ENCODE measurements at regions not wholly inside any gene's neighbourhood (a gene's known extent, or its start where the extent isn't known, plus 50 kb on each side); places are given as distances from the start of the nearest gene placed in this dataset.

- WGBS = 89% methylated on average over 4 of the region's 4 CpGs
- Histone ChIP-seq H3K27me3 (no peaks in the 10 kb centered on the region), H3K36me3 (no peaks in the 10 kb centered on the region), H3K9me3 (no peaks in the 10 kb centered on the region), H3K4me3 (no peak overlapping the region), H3K4me1 (no peaks in the 10 kb centered on the region), H3K27ac (no peak overlapping the region)
- no peak for DNase-seq (ENCODE audit: low spot score in 2 of 2)
- TF ChIP-seq EP300 (IDR thresholded peaks at IDR 0.05) (no peak), CTCF (IDR thresholded peaks at IDR 0.05) (no peak), POLR2AphosphoS5 (IDR thresholded peaks at IDR 0.05) (no peak), POLR2A (IDR thresholded peaks at IDR 0.05) (no peak)
Measured at GRCh38 chr4:167415461-167415860, 181.2 kb upstream of the SPOCK3 start.

DNA sequence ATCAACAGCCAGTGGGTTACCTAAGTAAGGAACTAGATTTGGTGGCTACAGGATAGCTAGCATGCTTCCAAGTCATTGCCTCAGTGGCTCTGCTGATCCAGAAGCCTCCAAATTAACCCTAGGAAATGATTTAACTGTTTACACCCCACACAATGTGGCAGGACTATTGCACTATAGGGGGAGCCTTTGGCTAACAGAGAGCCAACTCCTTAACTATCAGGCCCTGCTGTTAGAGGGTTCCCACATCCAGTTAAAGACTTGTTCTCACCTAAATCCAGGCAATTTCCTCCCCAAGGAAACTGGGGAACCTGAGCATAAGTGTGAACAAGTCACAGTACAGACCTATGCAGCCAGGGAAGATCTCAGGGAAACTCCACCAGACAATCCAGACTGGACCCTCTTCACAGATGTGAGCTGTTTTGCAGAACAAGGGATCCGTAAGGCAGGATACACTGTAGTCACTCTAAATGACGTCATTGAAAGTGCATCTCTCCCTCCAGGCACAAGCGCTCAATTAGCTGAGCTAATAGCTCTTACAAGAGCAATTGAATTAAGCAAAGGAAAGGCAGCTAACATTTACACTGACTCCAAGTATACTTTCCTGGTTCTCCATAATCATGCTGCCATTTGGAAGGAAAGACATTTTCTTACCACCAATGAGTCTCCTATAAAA is 185.3 kb upstream of the SPOCK3 start:
- DNase-seq (ENCODE audit: low spot score in 2 of 2) = no peak
- Histone ChIP-seq H3K4me3 (no peak overlapping the region), H3K4me1 (no peaks in the 10 kb centered on the region), H3K36me3 (no peaks in the 10 kb centered on the region), H3K9me3 (peaks cover 4% of the 10 kb centered on the region), H3K27ac (no peak overlapping the region), H3K27me3 (no peaks in the 10 kb centered on the region)
- WGBS = 52% methylated on average over 3 of the region's 3 CpGs
- TF ChIP-seq EP300 (IDR thresholded peaks at IDR 0.05) (no peak), POLR2A (IDR thresholded peaks at IDR 0.05) (no peak), POLR2AphosphoS5 (IDR thresholded peaks at IDR 0.05) (no peak), CTCF (IDR thresholded peaks at IDR 0.05) (no peak)

- DNase-seq (ENCODE audit: low spot score in 2 of 2) = no peak
- no peak overlapping the region for H3K4me3 ChIP-seq
- H3K4me1 ChIP-seq = no peaks in the 10 kb centered on the region
- no peaks in the 10 kb centered on the region for H3K36me3 ChIP-seq
- peaks cover 4% of the 10 kb centered on the region for H3K9me3 ChIP-seq
- TF ChIP-seq EP300 (IDR thresholded peaks at IDR 0.05) (no peak), POLR2A (IDR thresholded peaks at IDR 0.05) (no peak), CTCF (IDR thresholded peaks at IDR 0.05) (no peak), POLR2AphosphoS5 (IDR thresholded peaks at IDR 0.05) (no peak)
- 17% methylated on average over 1 of the region's 1 CpG for WGBS
- no peaks in the 10 kb centered on the region for H3K27me3 ChIP-seq
- no peak overlapping the region for H3K27ac ChIP-seq
Measured at GRCh38 chr4:167421201-167421600, 186.9 kb upstream of the SPOCK3 start.

DNA sequence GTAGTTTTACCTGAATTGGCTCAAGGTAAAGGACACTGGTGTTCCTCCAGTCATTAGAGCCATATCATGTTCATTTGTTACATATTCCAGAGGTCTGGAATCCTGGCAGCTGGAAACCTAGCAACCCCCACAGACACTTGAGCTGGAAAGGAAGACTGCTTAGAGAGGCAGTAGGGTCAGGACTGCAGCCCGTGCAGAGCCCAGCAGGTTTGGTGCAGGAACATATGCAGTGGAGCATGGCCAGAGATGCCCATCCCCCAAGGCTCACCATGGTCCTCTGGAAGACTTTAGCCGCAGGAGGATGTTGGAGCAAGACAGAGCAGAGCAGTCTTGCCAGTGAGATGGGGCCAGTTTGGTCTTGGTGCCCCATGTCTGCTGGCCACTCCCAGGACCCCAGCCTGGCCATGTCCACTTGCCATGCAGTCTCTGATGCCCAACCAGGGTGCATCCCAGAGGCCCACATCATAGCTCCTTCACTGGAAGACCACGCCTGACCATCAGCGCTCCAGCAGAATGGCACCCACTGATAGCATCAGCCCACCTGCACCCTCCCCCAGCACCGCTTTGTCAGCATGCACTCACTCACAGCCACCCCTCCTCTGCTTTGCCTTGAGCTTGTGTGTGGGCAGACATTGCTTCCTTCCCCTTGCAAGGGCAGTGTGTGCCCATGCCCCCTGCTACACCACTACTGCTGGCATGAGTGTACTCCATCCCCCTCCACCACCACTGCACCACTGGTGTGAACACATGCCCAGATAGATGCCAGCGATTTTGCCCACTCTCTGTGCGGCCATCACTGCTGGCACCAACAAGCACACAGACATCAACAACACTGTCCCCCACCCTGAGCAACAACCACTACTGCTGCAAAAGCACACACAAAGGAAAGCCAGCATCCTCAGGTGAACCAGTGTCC is 190.3 kb upstream of the SPOCK3 start:
- Histone ChIP-seq H3K27ac (no peak overlapping the region), H3K27me3 (no peaks in the 10 kb centered on the region), H3K9me3 (peaks cover 4% of the 10 kb centered on the region), H3K36me3 (no peaks in the 10 kb centered on the region), H3K4me3 (no peak overlapping the region), H3K4me1 (no peaks in the 10 kb centered on the region)
- WGBS = 82% methylated on average over 6 of the region's 7 CpGs
- no peak for DNase-seq (ENCODE audit: low spot score in 2 of 2)
- no peak for TF ChIP-seq POLR2AphosphoS5 (IDR thresholded peaks at IDR 0.05)
- TF ChIP-seq POLR2A (IDR thresholded peaks at IDR 0.05) = no peak
- no peak for TF ChIP-seq EP300 (IDR thresholded peaks at IDR 0.05)
- no peak for TF ChIP-seq CTCF (IDR thresholded peaks at IDR 0.05)

DNA sequence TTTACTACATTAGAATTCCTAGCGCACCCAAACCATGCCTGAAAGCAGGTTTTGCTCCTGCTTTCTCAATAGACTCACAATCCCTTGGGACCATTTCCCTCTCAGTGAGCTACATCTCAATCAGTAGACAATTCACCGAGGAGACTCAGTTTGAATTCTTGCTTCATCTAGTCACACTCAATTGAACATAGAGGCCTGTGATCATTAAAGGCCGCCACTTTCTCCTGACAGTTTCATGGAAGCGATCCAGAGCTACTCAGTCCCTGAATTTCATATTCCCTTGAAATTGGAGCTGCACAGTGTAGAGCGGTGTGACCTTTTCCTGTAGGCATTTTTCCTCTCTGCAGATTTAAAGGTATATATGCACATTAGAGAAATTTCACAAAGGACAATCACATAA is 193.9 kb upstream of the SPOCK3 start:
- 21% methylated on average over 5 of the region's 5 CpGs for WGBS
- TF ChIP-seq CTCF (IDR thresholded peaks at IDR 0.05) = no peak
- TF ChIP-seq POLR2A (IDR thresholded peaks at IDR 0.05) = no peak
- TF ChIP-seq POLR2AphosphoS5 (IDR thresholded peaks at IDR 0.05) = no peak
- no peak for TF ChIP-seq EP300 (IDR thresholded peaks at IDR 0.05)

More for the DNA sequence above, 193.9 kb upstream of the SPOCK3 start:
- no peak for DNase-seq (ENCODE audit: low spot score in 2 of 2)
- no peak overlapping the region for H3K27ac ChIP-seq
- no peaks in the 10 kb centered on the region for H3K27me3 ChIP-seq
- no peaks in the 10 kb centered on the region for H3K4me1 ChIP-seq
- H3K4me3 ChIP-seq = no peak overlapping the region
- H3K36me3 ChIP-seq = no peaks in the 10 kb centered on the region
- no peaks in the 10 kb centered on the region for H3K9me3 ChIP-seq
